ENCODE measurements at regions not wholly inside any gene's neighbourhood (a gene's known extent, or its start where the extent isn't known, plus 50 kb on each side); places are given as distances from the start of the nearest gene placed in this dataset.

DNA sequence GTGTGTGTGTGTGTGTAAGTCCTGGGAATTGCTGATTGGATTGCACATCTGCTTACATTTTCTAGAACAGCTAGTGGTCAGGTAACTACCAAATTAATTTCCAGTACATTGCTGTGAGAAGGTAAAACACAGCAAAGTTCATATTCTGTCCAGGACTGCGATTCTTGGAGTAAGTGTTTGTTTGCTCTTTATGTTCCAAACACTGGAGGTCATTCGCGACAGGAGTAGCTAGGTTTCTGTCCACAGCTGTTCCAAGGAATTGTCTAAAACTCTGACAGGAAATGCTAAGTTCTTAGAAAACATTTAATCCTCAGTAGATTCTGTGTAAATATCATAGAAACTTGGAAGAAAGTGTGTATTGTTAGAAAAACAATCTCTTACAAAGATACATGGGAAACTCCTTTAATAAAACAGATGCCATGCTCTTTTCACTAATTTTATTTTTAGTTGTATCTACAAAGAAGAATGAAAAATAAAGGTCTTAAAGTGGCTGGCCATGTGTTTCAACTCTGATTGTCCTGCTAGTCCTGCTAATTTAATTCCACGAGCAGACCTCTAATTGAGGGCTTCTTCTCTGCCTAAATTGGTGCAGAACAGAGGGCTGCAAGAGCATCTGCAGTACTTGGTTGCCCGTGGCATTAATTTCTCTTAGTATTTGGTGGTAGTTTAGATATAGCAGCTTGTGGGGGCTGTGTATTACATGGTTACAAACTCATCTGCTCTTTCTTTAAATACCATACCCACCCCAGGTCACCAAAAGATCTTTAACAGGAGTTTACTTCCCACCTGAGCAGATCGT, 464.5 kb downstream of the RASEF start:
- DNase-seq: no peak

DNA sequence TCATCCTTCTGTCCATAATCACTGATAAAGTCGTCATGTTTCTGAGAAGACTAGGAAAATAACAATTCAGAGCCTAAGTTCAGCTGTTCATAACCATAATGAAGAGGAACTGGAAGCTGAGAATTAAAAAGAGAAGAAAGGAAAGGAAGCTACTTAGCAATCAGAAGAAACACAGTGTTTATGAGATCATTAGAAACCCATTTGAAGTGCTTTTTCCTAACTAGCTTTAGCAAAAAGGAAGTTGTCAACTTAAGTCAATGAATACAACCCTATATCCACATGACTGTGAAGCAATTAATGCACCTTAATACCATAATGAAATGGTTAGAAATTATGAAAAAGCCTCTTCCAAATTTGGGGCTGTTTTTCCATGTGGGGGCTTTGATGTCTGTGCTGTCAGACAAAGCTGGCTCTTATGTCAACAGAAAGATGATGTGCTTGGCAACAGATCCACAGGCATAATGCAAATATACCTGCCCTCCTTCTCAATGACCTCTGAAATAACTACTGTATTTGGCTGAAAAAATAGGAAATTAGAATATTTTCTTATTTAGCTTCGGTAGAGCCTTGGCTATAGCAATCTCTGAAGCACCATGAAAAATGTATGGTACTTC, 463.5 kb downstream of the RASEF start:
- no peak for DNase-seq

DNA sequence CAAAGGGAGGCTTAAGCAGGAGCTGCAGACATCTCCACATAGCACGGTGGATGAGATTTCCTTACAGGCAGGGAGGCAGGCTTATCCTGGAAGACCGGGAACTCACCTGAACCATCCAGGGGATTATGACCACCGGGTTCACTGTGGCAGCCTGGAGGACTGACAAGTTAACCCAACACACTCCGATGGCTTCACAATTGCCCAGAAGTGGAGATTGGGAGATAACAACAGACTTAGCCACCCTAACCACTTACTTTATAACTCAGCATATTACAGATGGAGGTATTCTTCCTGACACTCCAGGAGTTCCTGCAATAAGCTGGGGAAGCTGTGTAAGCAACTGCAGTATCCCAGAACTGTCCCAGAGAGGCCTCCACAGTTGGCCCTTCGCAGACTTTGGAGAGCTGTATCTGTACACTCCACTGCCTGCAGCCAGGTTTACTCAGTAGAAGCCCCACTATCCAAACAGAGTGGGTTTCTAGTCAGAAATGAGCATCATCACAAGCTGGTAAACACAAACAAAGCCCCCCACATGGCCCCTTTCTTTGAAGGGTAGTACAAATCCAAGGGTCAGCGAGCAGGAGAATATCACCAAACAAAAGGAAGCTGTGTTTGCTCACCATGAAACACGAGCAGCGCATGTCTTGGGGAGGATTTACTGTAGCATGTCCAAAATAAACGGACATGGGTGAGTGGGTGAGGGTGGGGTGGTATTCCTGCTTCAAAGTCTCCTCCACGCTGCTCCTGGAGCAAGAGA, 462.2 kb downstream of the RASEF start:
- DNase-seq: no peak

DNA sequence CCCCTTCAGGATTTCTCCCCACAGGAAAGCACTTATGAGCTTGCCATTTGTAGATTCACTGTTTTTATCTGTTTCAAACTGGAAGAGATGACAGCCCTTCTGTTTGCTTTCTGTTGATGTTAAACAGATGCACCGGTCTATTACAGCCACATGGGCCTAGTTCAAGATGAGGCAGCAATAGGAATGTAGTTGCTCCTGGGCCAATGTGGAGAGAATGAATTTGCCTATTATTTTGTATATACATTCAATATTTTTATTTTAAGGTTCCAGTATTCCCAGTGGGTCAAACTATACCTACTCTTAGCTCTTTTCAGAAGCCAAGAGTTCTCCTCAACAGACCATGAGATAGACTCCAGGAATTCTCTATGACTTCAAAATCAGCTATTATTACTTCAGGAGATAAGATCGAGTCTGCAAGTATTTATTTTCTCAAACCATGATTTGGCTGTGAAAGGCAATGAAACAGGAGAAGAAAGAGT, 461.6 kb downstream of the RASEF start:
- DNase-seq: no peak

DNA sequence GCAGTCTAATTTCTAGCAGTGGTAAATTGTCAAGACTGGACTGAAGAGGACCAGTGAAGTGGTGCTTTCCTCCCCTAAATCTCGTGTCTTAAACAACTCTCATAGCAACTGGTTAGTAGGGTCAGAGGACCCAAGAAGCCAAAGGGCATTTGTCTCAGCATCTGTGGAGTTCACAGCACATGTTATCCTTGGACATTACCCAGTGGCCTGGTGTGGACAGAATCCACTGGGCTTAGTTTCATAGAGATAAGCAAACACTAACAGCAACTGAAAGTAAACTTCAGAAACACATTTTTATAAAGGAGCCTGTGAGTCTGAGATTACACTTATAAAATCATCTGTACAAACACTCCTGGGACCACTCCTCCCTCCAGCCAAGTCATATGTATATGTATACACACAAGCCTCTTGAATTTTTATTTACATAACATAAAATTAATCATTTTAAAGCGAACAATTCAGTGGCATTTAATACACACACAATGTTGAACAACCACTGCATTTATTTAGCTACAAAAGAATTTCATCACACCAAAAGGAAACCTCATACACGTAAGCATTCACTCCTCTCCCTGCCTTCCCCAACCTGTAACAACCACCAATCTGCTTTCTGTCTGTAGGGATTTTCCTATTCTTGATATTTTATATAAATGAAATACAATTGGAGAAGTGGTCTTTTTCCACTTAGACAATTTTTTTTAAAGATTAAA, 457.8 kb downstream of the RASEF start:
- DNase-seq: no peak

DNA sequence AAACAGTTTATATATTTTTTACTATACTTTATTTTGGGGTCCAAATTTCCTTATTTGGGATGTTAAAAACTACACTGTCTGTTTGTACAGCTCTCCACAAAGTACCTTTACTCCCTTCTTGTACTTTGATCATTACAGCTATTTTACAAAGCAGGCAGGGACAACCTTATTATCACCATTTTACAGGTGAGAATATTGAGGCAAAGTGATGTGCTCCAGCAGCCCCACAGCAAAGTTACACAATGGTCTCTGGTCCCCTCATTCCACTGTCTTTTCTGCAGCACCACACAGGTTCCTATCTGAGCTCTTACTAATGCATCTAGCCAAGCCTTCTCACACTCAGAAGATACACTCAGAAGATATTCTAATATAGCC, 457.3 kb downstream of the RASEF start:
- no peak for DNase-seq

DNA sequence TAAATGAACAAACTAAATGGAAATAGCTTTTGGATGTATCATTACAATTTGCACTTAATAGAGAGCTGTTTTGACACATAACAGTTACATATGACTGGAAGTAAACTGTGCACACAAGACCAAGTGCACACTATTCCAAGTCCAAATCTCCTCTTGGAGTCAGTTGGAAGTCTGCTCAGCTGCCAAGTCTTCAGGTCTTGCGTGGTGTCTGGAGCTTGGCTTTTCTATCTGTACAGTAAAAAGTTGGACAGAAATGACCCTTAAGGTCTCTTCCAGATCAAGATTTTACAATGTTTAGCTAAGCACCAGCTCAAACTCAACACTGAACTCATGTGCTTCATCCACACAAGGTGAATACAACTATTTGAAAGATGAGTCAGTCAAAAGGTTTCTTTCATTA, 456.9 kb downstream of the RASEF start:
- DNase-seq: no peak

DNA sequence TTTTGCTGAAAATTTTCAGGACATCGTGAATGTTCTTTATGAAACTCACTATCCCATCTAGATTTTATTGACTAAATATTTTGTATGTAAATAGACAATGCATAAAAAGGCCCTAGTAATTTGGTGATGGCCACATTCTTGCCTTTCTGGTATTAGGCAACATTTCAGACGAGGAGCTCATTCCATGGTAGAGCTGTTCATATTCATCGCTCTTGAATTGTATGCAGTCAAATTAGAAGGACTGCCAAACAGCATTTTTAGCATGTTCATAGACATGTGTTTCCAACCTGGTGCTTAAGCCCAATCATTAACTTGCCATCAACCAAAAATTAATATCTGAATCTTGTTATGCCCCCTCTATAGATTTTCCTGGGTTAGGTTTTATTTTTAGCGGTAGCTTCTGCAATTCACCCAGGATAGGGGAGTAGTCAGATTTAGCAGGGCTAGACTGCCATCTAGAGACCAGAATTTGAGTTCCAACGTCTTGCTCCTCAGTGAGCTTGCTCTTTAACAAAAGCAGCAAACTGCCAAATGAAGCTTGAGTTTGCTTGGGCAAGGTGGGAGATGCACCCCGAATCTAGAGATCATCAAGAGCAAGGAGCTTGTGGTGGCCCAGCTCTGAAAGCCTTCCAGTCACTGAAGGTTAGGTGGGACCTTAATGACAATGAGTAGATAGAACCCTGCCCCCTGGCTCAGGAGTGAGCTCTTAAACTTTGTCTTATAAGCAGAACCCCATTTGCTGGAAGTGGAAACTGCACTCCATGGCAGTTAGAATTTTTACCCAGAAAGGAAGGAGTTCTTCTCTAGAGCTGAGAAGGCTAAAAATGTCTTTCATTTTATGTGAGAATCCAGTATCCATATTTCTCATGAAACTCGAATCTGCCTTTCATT, 456.2 kb downstream of the RASEF start:
- DNase-seq: peak; percentile 49

DNA sequence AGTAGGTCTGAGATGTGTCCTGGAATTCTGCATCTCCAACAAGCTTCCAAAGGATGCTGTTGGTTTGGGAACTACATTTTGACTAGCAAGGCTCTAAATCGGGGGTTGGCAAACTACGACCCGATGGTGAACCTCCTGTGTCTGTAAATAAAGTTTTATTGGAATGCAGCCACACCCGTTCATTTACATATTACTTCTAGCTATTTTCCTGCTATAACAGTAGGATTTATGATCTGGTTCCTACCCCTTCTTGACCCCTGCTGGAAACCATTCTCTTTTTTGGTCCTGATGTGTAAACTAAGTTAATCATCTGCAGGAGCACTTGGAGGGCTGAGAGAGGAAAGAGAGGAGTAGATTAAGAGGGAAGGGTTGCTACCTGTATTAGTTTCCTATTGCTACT, 454.5 kb downstream of the RASEF start:
- no peak for DNase-seq

DNA sequence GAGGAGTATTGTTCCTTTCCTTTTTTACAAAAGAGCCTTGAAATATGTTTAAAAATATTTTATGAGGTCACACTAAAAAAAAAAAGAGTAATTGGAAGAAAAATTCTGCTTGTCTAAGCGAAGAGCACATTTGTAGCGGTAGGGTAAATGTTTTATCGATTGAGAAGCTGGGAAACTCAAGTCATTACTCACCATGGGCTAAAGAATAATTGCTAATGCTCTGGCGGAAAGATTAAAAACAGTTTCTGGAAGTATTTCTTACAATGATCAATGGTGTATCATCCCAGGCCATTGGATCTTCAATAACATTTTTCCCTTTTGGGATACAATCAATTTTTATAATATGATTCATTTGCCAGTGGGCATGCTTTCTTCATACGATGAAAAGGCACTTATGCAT, 450.0 kb downstream of the RASEF start:
- no peak for DNase-seq

DNA sequence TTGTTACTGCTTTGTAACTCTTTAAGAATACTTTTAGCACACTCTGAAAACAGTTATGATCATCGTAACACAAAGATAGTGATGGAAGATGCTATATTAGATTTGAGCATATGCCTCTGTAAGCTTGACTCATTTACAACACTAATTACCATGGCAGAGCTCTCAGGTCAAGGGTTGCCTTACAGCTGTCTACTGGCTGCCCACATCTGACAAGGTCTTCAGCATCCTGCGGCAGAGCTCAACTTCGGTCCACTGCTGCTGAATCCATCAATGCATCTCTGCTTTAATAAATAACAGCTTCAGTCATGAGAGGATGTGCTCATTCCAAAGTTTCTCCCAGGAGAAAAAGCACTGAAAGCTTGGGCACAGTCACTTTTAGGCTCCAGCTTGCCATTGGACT, 449.4 kb downstream of the RASEF start:
- no peak for DNase-seq

DNA sequence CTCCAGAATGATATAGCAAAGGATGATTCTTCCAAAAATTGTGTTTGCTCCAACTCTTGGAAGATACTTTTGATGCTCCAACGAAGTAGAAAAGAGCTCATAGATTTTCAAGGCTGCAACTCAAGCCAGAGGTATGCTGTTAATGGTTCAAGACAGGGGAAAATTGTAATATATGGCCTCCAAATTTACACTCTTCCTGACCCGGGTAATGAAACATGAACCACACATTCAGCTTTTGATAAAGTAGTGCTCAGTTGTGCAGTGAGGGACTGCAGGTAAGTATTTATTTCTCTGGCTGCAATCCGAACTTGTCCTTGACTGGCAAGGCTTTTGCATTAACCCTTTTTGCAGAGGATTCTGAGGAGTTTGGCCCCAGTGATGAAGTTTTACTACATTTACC, 446.4 kb downstream of the RASEF start:
- DNase-seq: no peak

DNA sequence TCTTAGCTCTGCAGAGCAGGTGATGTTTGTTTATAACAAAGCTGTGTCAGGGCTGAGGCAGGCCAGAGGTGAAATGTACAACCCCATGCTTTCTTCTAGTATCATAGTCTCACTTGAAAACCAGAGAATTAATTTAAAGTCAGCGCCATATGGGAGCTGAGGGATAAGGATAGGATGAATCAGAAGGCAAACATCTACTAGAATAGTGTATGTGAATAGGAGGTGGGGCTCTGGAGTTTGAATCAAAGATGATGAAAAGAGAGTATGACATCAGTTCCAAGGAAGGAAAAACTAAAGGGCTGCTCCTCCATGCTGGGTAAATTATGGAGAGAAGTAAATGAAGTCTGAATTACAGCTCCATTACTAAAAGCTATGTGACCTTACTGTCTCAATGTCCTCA, 441.5 kb downstream of the RASEF start:
- DNase-seq: peak; percentile 40

DNA sequence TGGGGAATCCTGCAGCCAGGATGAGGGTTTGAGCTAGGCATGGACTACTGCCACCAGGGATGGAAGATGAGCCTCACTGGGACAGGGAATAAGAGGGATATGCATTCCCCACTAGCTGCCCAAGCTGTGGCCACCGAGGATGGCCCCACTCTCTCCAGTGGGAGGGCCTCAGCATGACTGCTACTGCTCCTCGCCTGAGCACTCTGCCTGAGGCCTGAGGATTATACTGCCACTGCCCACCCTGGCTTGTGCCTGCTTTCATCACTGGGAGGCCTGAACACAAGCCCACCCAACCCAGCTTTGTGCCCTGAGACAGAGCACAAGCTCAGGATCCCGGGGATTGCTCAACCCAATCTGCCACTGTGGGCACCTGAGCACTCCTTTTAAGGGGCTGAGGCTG, 425.6 kb downstream of the RASEF start:
- DNase-seq: no peak

DNA sequence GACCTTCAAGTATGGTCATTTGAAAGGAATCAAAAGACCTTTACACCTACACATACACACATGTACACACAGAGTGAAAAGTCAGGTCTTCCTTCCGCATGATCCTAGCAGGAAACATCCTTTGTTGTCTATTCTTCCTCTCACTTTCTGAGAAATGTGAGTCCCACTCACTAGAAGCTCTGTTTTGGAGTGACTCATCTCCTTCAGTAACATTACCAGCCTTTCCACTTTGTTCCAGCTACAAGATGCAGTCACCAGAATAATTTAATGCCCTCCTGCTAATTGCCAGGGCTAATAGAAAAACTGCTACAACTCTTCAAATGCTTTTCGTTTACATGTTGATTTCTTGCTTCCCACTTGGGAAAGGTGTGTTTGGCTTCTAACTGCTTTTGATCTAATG, 417.3 kb downstream of the RASEF start:
- DNase-seq: no peak

DNA sequence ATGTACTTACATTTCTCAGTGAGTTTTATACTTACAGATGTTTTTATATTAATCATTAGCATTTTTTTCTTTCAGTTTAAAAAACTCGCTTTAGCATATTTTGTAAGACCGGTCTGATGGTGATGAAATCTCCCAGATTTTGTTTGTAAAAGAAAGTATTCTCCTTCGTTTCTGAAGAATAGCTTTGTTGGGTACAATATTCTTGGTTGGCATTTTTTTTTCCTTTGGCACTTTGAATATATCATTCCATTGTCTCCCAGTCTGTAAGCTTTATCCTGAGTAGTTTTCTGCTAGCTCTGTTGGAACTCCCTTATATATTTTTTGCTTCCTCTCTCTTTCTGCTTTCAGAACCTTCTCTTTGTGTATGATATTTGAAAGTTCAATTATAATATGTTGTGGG, 412.6 kb downstream of the RASEF start:
- DNase-seq: no peak

DNA sequence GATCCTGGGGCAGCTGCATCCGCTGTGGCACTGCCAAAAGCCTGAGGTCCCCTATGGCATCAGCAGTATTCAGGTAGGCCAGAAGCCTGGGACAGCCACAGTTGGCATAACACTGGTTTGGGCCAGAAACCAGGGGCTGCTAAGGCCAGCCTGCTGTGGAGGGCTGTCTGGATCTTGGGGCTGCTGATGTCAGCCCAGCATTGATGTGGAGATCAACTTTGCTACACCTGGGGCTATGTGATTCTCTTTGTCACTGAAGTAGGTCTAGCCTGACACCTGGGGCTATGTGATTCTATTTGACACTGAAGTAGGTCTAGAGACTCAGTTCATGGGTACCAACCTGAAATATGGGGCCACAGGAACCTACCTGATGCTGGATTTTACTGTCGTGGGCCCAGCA, 411.5 kb downstream of the RASEF start:
- no peak for DNase-seq

DNA sequence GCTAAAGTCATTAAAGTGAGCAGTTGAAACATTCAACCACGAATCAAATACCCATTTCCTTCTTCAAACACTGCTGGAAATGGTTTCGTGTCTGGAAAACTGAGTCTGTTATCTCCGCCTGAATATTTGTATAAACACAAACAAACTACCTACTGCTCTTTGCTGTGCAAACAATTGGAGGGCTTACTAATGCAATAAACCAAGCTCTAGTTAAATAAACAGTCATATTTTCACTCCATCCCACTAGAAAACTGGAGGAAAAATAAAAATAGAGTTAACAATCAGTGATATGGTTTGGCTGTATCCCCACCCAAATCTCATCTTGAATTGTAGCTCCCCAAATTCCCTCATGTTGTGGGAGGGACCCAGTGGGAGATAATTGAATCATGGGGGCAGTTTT, 397.6 kb downstream of the RASEF start:
- no peak for DNase-seq

DNA sequence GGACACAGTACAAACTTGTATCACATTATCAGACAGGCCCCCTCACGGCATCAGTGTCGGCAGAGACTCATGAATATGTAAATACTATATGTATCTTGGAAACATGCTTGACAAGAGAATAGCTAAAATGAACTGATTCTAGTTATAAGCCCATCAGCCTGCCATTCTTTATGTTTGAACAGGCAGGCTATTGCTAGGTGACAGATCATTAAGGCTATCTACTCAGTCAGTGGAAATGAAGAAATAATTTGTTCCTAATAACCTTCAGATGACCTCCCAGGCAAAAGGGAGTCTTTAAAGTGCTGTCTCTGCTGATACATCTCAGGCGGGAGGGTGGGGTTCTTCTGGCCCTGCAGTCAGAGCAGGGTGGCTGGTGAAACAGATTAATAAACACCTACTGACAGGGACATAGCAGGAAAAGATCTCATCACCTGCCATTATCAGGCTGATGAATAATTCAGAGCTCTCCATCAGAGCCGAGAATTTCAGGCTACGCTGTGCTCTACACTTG, 394.2 kb downstream of the RASEF start:
- no peak for DNase-seq

DNA sequence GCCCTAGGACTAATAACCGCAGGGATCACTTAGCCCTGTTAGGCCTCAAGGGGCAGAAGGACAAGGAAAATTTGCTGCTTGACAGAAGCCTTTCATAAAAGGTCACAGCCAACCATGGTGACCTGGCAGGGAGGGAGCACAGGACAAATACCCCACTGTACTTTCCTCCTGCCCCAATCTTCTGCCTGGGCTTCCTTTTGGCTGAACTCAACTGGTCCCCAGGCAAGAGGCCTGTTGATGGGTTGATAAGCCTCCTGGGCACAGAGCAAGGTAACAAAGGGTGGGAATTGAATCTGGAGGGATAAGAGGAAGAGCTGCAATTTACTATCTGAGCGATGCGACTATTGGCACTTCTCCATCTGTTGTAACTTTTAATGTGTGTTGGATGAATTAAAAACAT, 392.9 kb downstream of the RASEF start:
- DNase-seq: no peak

DNA sequence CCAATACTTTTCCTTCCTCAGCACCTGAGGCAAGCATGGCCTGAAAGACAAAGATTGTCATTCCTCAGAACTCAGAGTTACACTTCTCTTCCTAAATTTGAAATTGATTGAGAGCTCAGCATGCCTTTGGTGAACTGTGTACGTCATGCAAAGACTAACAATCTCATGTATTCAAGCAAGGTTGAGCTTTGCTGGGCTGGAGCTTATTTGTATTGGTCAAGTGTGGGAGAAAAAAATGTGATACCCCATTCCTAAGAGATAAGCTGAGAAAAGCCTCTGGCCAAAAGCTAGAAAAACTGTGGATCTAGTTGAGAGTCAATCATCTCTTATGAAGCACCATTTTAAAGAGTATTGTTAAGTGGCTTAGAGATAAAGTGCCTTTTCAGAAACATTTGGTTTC, 392.2 kb downstream of the RASEF start:
- DNase-seq: no peak

DNA sequence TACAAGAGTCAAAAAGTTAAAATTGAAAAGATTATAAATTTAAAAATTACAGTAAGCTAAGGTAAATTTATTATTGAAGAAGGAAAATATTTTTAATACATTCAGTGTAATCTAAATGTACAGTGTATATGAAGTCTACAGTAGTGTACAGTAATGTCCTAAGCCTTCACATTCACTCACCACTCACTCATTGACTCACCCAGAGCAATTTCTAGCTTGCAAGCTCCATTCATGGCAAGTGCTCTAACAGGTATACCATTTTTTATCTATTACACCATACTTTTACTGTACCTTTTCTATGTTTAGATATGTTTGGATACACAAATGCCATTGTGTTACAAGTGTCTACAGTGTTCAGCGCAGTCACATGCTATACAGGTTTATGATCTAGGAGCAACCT, 389.7 kb downstream of the RASEF start:
- DNase-seq: no peak

All from NCI-H345 (cell line).